HG03439 (cell line): ENCODE measurements at regions not wholly inside any gene's neighbourhood (a gene's known extent, or its start where the extent isn't known, plus 50 kb on each side); places are given as distances from the start of the nearest gene placed in this dataset.
"Not testable (repeated sequence)": the region's sequence is repeated elsewhere in the genome, so short reads cannot be mapped to it uniquely, and the experiment has no call there.

ENCODE experiments used
- ATAC-seq: cut with Tn5 transposase; IDR thresholded peaks from one replicate; pipeline ENCODE4 v1.9.1; 2021; ENCODE audit warnings: mild to moderate bottlenecking, moderate library complexity; ENCODE audit not compliant: unreplicated experiment

DNA sequence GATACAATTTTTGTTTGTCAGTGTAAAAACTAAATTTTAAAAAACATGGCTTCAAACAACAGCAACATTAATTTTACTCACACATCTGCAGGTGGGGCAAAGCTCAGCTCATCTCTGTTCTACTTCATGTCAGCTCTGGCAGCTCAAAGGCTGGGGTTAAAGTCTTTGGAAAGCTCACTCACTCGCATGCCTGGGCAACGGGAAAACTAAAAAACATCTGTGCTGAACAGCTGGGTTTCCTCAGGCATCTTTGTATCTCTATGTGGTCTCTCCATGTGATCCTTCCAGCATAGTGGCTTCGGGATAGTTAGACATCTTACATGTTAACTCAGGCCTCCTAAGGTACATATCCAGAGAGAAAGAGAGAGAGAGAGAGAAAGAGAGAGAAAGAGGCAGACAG, 499.6 kb downstream of the RFPL4B start:
- ATAC-seq, result no peak

DNA sequence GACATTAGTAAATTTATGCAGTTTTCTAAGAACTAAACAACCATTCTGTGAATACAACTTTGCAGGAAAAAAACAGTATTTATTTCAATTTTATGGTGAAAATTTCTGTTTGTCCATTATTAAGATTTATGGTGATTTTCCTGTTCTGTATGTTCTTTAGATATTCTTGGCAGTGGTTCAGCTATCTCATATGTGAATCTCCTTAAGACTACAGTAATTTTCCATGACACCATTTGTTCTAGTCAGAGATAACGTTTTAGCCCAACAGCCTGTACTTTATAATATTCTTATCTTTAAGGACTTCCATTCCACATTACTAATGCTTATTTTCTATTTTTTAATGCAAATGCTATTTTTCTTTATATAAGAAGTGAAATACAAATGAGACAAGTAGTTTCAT, 504.0 kb downstream of the RFPL4B start:
- no peak for ATAC-seq

- no peak for ATAC-seq
Observed at GRCh38 chr6:112853162-112853561, 506.0 kb downstream of the RFPL4B start.

- no peak for ATAC-seq
Observed at GRCh38 chr6:112863753-112864152, 516.6 kb downstream of the RFPL4B start.

DNA sequence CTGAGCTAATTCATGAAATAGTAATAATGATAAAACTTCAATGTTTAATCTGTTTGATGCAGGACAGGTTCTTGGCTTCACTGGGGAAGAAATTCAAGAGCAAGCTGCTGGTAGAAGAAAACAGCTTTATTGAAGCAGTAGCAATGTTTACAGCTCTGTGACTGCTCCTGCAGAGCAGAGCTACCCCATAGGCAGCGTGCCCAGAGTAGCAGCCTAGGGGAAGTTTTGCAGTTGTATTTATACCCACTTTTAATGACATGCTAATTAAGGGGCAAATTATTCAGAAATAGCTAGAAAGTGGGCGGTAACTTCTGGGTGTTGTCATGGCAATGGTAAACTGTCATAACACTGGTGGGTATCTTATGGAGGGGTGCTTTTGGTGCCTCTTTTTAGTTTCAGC, 518.0 kb downstream of the RFPL4B start:
- ATAC-seq, result no peak

DNA sequence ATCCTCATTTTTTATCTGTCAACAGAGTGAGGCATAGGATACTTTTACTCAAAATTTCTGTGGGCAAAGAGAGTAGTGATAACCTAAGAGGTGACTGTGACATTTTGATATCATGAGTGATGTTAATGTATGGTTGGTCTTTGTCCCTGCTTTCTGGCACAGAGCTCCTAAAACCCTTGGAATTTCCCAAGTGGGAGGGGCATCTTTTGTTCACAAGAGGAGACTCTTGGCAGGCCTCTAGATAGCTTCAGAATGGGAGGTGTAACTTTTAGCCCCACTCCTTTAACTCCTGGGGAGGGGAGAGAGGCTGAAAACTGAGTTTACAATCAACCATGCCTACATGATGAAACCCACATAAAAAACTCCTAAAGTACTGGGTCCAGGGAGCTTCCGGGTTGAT, 527.8 kb downstream of the RFPL4B start:
- ATAC-seq, result no peak

DNA sequence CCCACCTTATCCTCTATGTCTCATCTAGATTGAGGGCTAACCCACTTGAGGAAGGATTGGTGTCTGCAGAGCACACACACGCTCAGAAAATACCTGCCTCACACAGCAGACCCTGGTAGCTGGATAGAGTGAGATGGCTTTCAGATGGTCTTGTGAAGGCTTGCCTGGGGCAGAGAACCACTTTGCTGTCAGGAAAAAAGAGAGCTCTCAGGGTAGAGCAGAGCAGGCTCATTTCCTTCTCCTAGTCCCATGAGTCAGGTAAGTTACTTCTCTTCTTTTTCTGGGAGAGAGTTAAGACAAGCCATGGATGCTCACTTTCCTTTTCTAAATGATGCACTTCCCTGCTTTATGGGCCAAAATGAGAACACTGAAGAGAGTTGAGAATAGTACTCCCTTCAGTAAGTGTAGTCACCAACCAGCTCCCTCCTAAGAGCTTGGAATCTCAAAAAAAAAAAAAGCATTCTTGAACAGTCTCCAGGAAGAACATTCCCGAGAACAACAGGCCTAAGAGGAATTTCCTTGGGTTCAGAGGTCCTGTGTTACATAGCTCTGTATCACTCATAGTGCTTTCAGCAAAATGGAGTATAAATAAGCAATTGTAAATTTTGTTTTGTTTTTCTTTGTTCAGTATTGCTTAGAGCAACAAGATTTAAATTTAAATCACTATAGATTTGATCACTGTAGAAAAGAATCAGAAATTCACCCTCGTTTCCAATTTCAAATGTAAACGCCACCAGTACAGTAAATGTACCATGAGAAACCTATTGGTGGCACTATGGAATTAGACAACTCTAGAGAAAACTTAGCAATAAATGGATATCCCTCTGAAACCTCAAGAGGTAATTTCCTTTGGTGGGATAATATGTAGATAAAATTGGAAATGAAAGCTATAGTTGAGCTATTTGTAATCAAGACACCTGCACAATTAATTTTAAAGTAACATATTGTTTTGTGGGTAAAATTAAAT, 530.3 kb downstream of the RFPL4B start:
- no peak for ATAC-seq

GRCh38 chr6:112879920-112880413, 532.8 kb downstream of the RFPL4B start:
- no peak for ATAC-seq

DNA sequence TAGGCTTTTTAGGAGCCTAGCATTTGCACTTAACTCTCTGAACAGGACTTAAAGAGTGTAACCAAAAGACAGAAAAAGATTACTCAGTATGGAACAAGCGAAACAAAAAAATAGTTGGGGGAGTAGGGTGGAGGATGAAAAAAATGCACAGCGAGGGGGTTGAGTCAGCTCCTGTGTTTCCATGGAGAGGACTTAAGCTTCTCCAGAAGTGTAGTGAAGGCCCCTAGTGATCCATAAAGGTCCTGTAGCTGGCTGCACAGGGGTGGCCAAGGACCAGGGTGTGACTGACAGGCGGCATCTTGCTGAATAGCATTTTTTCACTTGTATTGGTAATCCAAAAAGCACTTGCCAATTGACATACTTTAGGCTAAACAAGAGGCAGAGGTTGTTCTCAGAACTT, 533.9 kb downstream of the RFPL4B start:
- no peak for ATAC-seq

- ATAC-seq, result no peak
Observed at GRCh38 chr6:112881828-112882780, 535.0 kb downstream of the RFPL4B start.

GRCh38 chr6:112883095-112883494, 536.0 kb downstream of the RFPL4B start:
- no peak for ATAC-seq

GRCh38 chr6:112886415-112886814, 539.3 kb downstream of the RFPL4B start:
- no peak for ATAC-seq

GRCh38 chr6:112887424-112887823, 540.3 kb downstream of the RFPL4B start:
- ATAC-seq, result not testable (repeated sequence)

GRCh38 chr6:112899541-112899940, 552.4 kb downstream of the RFPL4B start:
- ATAC-seq, result no peak

- ATAC-seq, result no peak
Observed at GRCh38 chr6:112903361-112903760, 556.2 kb downstream of the RFPL4B start.

DNA sequence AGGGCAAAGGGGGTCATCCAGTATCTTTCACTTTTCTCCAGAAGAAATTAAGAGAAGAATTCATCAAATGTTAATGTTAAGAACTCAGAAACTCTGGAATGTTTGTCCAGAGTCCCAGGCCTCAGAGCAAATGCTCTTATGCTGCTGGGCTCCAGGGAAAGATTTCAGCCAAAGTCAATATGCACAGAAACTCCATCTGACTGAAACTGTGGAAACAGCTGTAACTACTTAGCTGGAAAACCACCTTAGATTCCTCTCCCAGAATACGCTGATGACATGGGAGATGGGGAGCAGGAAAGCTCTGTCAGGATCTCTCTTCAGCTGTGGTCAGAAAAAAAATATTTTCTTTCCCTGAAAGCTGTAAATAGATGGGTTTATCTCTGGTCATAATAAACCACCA, 559.6 kb downstream of the RFPL4B start:
- ATAC-seq, result no peak

DNA sequence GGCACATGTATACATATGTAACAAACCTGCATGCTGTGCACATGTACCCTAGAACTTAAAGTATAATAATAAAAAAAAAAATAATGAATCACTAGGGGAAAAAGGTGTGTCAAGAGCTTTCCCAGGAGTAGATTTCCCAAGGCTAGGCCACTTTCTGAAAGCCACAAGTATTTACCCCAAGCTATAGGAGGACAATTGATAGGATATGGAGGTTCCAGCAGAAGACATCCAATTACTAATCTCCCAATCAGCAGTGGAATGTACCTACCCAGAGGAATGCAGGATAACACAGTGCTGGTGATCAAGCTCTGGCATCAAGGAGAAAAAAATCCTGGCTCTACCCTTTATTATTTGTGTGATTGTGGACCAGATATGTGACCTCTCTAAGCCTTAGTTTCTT, 562.7 kb downstream of the RFPL4B start:
- no peak for ATAC-seq

- no peak for ATAC-seq
Observed at GRCh38 chr6:112910256-112910655, 563.1 kb downstream of the RFPL4B start.

- no peak for ATAC-seq
Observed at GRCh38 chr6:112911959-112912358, 564.8 kb downstream of the RFPL4B start.

GRCh38 chr6:112912416-112913101, 565.4 kb downstream of the RFPL4B start:
- no peak for ATAC-seq

- not testable (repeated sequence) for ATAC-seq
Observed at GRCh38 chr6:112919744-112920143, 572.6 kb downstream of the RFPL4B start.
